Small intestine (tissue), 7 donors: ENCODE measurements at regions not wholly inside any gene's neighbourhood (a gene's known extent, or its start where the extent isn't known, plus 50 kb on each side); places are given as distances from the start of the nearest gene placed in this dataset.

Experiments used
- DNase-seq, 2 donors: peaks; one replicate each; pipeline versions ENCODE4 v3.0.0 to v3.0.0-alpha.2; 2013
- FAIRE-seq: peaks from 2 replicates; lab custom pipeline; 2012; peaks lifted over from hg19 to GRCh38; lab: Jason Lieb, UNC
- H3K27ac ChIP-seq, 3 donors: one replicate each; pipeline ENCODE4 v1.5.1; 2013; ENCODE audit warnings: low read length in 2 of 3, mild to moderate bottlenecking in 2 of 3, control low read depth in 1 of 3, inconsistent platforms in 1 of 3, low read depth in 1 of 3, moderate library complexity in 1 of 3
- H3K27me3 ChIP-seq, 3 donors: one replicate each; pipeline ENCODE4 v1.6.1; 2013; ENCODE audit warnings: low read length in 3 of 3, inconsistent platforms in 1 of 3; ENCODE audit not compliant: control insufficient read depth in 3 of 3, insufficient read depth in 3 of 3
- H3K36me3 ChIP-seq, 3 donors: one replicate each; pipeline ENCODE4 v1.6.1; 2013; ENCODE audit warnings: low read length in 3 of 3, inconsistent platforms in 1 of 3, low read depth in 1 of 3, mild to moderate bottlenecking in 1 of 3, moderate library complexity in 1 of 3; ENCODE audit not compliant: control insufficient read depth in 3 of 3, insufficient read depth in 2 of 3
- H3K4me1 ChIP-seq, 3 donors: one replicate each; pipeline ENCODE4 v1.6.1; 2013; ENCODE audit warnings: low read length in 2 of 3, inconsistent platforms in 1 of 3, low read depth in 1 of 3, mild to moderate bottlenecking in 1 of 3, moderate library complexity in 1 of 3; ENCODE audit not compliant: control insufficient read depth in 3 of 3, insufficient read depth in 2 of 3
- H3K4me3 ChIP-seq, 3 donors: one replicate each; pipeline ENCODE4 v1.5.1; 2013; ENCODE audit warnings: low read length in 3 of 3, control low read depth in 1 of 3, inconsistent platforms in 1 of 3, low read depth in 1 of 3, mild to moderate bottlenecking in 1 of 3, moderate library complexity in 1 of 3
- H3K9me3 ChIP-seq, 2 donors: one replicate each; pipeline ENCODE4 v1.6.1; 2013; ENCODE audit warnings: low read depth in 1 of 2, low read length in 1 of 2; ENCODE audit not compliant: control insufficient read depth in 2 of 2, insufficient read depth in 1 of 2
- WGBS, 3 donors: extraction: QIAGEN DNeasy Blood & Tissue Kit; methylation state at CpG; one replicate each; pipeline ENCODE4 v1.1.7; 2013; 5-methylcytosine and 5-hydroxymethylcytosine counted together
- donor health status: healthy with polysubstance abuse.
- donor health status: control.
- donor health status: control.
- donor health status: Bipolar disorder and iron deficiency.
- donor health status: healthy.

- no peak for DNase-seq
- Histone ChIP-seq H3K4me1 (no peaks in the 10 kb centered on the region), H3K9me3 (peaks cover 0 to 8% of the 10 kb centered on the region in 2 donors), H3K36me3 (no peaks in the 10 kb centered on the region), H3K27me3 (peaks cover 0 to 2% (median 0%) of the 10 kb centered on the region in 3 donors), H3K27ac (no peak overlapping the region), H3K4me3 (no peak overlapping the region)
- FAIRE-seq: no peak
- 78 to 87% (median 85%) methylated on average over 1 of the region's 1 CpG for WGBS, 3 donors
Observed at GRCh38 chr4:14668296-14668695, 334.0 kb upstream of the CPEB2 start.

DNA sequence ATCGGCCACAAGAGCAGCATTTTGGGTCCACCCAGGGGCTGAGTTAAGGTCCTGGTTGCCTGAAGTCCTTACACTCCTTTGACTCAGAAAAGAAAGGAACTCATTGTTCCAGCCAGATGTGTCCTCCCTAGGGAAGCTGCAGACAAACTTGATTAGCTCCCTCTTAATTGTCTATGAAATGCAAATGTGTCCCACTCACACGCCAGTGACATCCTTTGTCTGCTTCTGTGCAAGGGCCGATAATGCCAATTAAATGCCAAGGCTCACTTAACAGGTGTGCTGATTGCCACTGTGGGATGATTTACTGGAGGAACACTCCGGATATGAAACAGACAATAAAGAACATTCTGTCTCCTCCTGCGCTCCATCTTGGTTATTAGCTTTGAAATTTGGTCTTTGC, 332.9 kb upstream of the CPEB2 start:
- WGBS, 3 donors: 72 to 77% (median 76%) methylated on average over 5 of the region's 5 CpGs
- Histone ChIP-seq H3K27me3 (peaks cover 0 to 2% (median 0%) of the 10 kb centered on the region in 3 donors), H3K27ac (no peak overlapping the region), H3K4me1 (no peaks in the 10 kb centered on the region), H3K9me3 (peaks cover 0 to 8% of the 10 kb centered on the region in 2 donors), H3K4me3 (no peak overlapping the region), H3K36me3 (no peaks in the 10 kb centered on the region)
- no peak for FAIRE-seq
- DNase-seq: no peak

GRCh38 chr4:14671146-14671545, 331.1 kb upstream of the CPEB2 start:
- 65 to 78% (median 65%) methylated on average over 2 of the region's 2 CpGs for WGBS, 3 donors
- H3K27ac ChIP-seq: no peak overlapping the region
- H3K27me3 ChIP-seq: peaks cover 0 to 2% (median 0%) of the 10 kb centered on the region in 3 donors
- DNase-seq (no peak), FAIRE-seq (no peak)
- H3K4me1 ChIP-seq: no peaks in the 10 kb centered on the region
- H3K4me3 ChIP-seq: no peak overlapping the region
- H3K9me3 ChIP-seq: peaks cover 0 to 8% of the 10 kb centered on the region in 2 donors
- no peaks in the 10 kb centered on the region for H3K36me3 ChIP-seq

GRCh38 chr4:14675279-14675985, 326.8 kb upstream of the CPEB2 start:
- FAIRE-seq: no peak
- no peaks in the 10 kb centered on the region for H3K36me3 ChIP-seq
- DNase-seq: no peak
- no peaks in the 10 kb centered on the region for H3K27me3 ChIP-seq
- 73 to 82% (median 75%) methylated on average over 3 of the region's 3 CpGs for WGBS, 3 donors
- no peaks in the 10 kb centered on the region for H3K9me3 ChIP-seq
- H3K27ac ChIP-seq: no peak overlapping the region
- no peaks in the 10 kb centered on the region for H3K4me1 ChIP-seq
- H3K4me3 ChIP-seq: no peak overlapping the region

- H3K4me3 ChIP-seq: no peak overlapping the region
- H3K36me3 ChIP-seq: no peaks in the 10 kb centered on the region
- DNase-seq (no peak), FAIRE-seq (no peak)
- WGBS, 3 donors: 82 to 85% (median 85%) methylated on average over 5 of the region's 5 CpGs
- H3K27ac ChIP-seq: no peak overlapping the region
- no peaks in the 10 kb centered on the region for H3K9me3 ChIP-seq
- H3K27me3 ChIP-seq: no peaks in the 10 kb centered on the region
- no peaks in the 10 kb centered on the region for H3K4me1 ChIP-seq
Observed at GRCh38 chr4:14679906-14680305, 322.4 kb upstream of the CPEB2 start.

DNA sequence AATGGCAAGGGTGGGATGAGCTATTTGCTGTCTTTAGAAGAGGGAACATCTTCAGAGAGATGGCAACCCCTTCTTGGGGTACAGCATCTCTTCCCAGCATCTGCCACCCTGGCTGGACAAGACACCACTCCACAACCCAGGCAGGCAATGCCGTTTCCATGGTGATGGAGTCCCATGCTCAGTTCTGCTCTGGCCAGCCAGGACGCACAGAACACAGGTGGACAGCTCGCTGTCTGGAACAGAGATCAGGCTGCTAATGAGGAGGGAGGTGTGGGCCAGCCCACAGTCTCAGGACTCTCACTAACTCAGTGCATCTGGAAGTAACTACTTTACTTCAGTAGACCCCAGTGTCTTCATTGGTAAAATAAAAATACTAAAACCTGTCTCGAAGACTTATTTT, 321.0 kb upstream of the CPEB2 start:
- Histone ChIP-seq H3K9me3 (no peaks in the 10 kb centered on the region), H3K27ac (no peak overlapping the region), H3K27me3 (no peaks in the 10 kb centered on the region), H3K36me3 (no peaks in the 10 kb centered on the region), H3K4me1 (no peaks in the 10 kb centered on the region), H3K4me3 (no peak overlapping the region)
- DNase-seq (no peak), FAIRE-seq (no peak)
- 63 to 75% (median 75%) methylated on average over 4 of the region's 4 CpGs for WGBS, 3 donors

GRCh38 chr4:14693728-14694127, 308.6 kb upstream of the CPEB2 start:
- Histone ChIP-seq H3K27me3 (no peaks in the 10 kb centered on the region), H3K4me1 (no peaks in the 10 kb centered on the region), H3K9me3 (no peaks in the 10 kb centered on the region), H3K27ac (no peak overlapping the region), H3K36me3 (no peaks in the 10 kb centered on the region), H3K4me3 (no peak overlapping the region)
- no peak for FAIRE-seq
- no peak for DNase-seq

DNA sequence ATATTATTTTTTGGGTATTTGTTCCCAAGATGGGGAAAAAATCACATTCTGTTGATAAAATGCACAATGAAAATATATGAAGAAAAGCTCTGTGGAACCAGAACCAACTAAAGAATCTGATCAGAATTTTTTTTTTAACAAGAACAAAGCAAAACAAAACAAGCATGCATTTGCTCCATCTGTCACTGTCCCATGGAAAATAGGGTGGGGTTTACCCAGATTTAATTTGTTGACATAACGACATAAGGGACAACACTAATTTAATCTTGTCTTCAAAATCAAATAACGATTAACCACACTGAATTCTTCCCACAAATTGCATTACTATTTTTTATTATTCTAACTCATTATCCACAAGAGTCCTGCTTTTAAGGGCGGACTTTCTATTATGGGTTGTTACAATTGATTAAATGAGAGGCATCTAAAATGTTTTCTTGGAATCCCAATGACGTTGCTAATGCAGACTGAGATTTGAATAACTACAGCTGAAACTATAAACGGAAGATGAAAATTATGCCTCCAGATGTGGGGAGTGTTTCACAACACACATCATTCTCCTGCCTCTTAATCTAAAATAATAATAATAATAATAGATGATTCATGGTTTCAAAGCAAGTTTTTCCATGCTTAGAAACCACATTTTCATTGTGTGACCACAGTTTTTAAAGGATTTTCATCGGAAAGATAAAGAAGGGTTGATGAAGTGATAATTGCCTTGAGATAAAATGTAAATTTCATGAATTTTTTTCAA, 307.0 kb upstream of the CPEB2 start:
- DNase-seq: no peak
- Histone ChIP-seq H3K4me1 (no peaks in the 10 kb centered on the region), H3K27ac (no peak overlapping the region), H3K36me3 (no peaks in the 10 kb centered on the region), H3K9me3 (no peaks in the 10 kb centered on the region), H3K4me3 (no peak overlapping the region), H3K27me3 (no peaks in the 10 kb centered on the region)
- no peak for FAIRE-seq
- WGBS, 3 donors: 48 to 65% (median 52%) methylated on average over 6 of the region's 6 CpGs
